SU-DHL-6 (cell line): ENCODE measurements at regions not wholly inside any gene's neighbourhood (a gene's known extent, or its start where the extent isn't known, plus 50 kb on each side); places are given as distances from the start of the nearest gene placed in this dataset.

ENCODE experiments used
- H2AFZ ChIP-seq: fragments of 200-600 bp; sonication (generic); 2 replicates; pipeline ENCODE4 v1.6.1; 2014; ENCODE audit warnings: low read depth, mild to moderate bottlenecking, moderate library complexity, mixed read lengths, antibody characterized with exemption, low read length; ENCODE audit not compliant: severe bottlenecking
- H3F3A ChIP-seq: fragments of 200-600 bp; shearing (Covaris generic); 2 replicates; pipeline ENCODE4 v1.6.0; 2016; ENCODE audit warnings: antibody characterized with exemption, mild to moderate bottlenecking; ENCODE audit not compliant: insufficient read depth
- H3K27ac ChIP-seq: fragments of 200-600 bp; sonication (generic); 2 replicates; pipeline ENCODE4 v1.5.1; 2016; ENCODE audit warnings: low read depth, mild to moderate bottlenecking, low read length, moderate library complexity, mixed read lengths
- H3K27me3 ChIP-seq: fragments of 200-600 bp; sonication (generic), shearing (Covaris generic); 2 replicates; pipeline ENCODE4 v1.6.0; 2014; ENCODE audit warnings: mild to moderate bottlenecking, low read length
- H3K36me3 ChIP-seq: fragments of 200-600 bp; sonication (generic); 2 replicates; pipeline ENCODE4 v1.6.1; 2014; ENCODE audit warnings: mild to moderate bottlenecking, low read length, mixed read lengths
- H3K4me2 ChIP-seq: fragments of 300-600, 200-600 bp; shearing (Covaris generic), sonication (generic); 2 replicates; pipeline ENCODE4 v1.6.0; 2014; ENCODE audit warnings: low read length, low read depth, mild to moderate bottlenecking; ENCODE audit not compliant: poor library complexity, severe bottlenecking
- H3K4me3 ChIP-seq: fragments of 200-600 bp; sonication (generic); 2 replicates; pipeline ENCODE4 v1.5.1; 2014; ENCODE audit warnings: antibody characterized with exemption, low read length, mild to moderate bottlenecking, mixed read lengths; ENCODE audit not compliant: insufficient read depth, poor library complexity, severe bottlenecking
- H3K79me2 ChIP-seq: fragments of 200-600 bp; sonication (generic); 2 replicates; pipeline ENCODE4 v1.6.1; 2014; ENCODE audit warnings: mild to moderate bottlenecking, low read length, moderate library complexity; ENCODE audit not compliant: insufficient read depth
- H3K9ac ChIP-seq: fragments of 200-600 bp; sonication (generic); 2 replicates; pipeline ENCODE4 v1.7.0; 2014; ENCODE audit warnings: mild to moderate bottlenecking, low read length
- H3K9me2 ChIP-seq: fragments of 200-600 bp; sonication (generic); replicated peaks from 2 replicates; pipeline ENCODE4 v1.6.1; 2014; ENCODE audit warnings: low read length; ENCODE audit not compliant: insufficient read depth
- H3K9me3 ChIP-seq: fragments of 200-600 bp; sonication (generic); 2 replicates; pipeline ENCODE4 v1.6.1; 2014; ENCODE audit warnings: low read length, mixed read lengths; ENCODE audit not compliant: insufficient read depth
- H4K20me1 ChIP-seq: fragments of 200-600 bp; sonication (generic); 2 replicates; pipeline ENCODE4 v1.6.1; 2014; ENCODE audit warnings: low read depth, mild to moderate bottlenecking, antibody characterized with exemption, low read length, moderate library complexity, mixed read lengths
- EZH2phosphoT487 ChIP-seq: fragments of 200-600 bp; sonication (generic), shearing (Covaris generic); conservative IDR thresholded peaks from 2 replicates; pipeline ENCODE4 v1.6.1; 2018; ENCODE audit warnings: mild to moderate bottlenecking, antibody characterized with exemption, low read length, moderate library complexity, mixed read lengths
- TF ChIP-seq, protein P1 (sequence below): fragments of 200-600 bp; sonication (generic); IDR thresholded peaks from one replicate; pipeline ENCODE4 v1.5.1; 2017; ENCODE audit warnings: antibody characterized with exemption, mild to moderate bottlenecking, low read length, moderate library complexity; ENCODE audit not compliant: insufficient read depth, poor library complexity, severe bottlenecking

DNA sequence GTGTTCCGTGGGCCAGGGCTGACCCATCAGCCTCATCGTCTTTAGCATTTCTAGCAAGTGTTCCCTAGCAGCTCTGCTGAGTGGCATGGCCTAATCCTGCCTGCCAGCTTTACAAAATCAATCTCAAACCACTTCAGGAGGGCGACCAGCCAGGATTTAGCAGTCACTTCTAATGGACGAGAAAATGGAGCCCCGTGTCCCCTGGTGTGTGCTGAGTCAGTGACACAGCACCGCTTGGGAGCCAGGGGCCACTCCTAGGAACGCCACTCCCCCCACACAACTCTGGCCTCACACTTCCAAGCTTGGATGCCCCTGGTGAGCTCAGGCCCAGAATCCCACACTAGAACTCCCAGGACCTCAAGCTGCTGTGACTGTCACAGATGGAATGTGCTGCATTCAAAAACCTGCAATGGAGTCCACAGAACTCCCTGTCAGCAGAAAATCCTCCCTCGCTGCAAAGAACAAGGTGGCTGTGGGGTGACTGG lies 311.2 kb upstream of the GATB start:
- no peak overlapping the region for H3K27ac ChIP-seq
- no peaks in the 10 kb centered on the region for H3K36me3 ChIP-seq
- H3F3A ChIP-seq: no peaks in the 10 kb centered on the region
- H3K79me2 ChIP-seq: no peaks in the 10 kb centered on the region
- no peak overlapping the region for H2AFZ ChIP-seq
- no peak overlapping the region for H3K4me3 ChIP-seq
- H4K20me1 ChIP-seq: no peaks in the 10 kb centered on the region
- no peaks in the 10 kb centered on the region for H3K27me3 ChIP-seq
- no peaks in the 10 kb centered on the region for H3K9me2 ChIP-seq
- no peaks in the 10 kb centered on the region for H3K9me3 ChIP-seq
- TF ChIP-seq EZH2phosphoT487: no peak
- TF ChIP-seq, protein P1, sequence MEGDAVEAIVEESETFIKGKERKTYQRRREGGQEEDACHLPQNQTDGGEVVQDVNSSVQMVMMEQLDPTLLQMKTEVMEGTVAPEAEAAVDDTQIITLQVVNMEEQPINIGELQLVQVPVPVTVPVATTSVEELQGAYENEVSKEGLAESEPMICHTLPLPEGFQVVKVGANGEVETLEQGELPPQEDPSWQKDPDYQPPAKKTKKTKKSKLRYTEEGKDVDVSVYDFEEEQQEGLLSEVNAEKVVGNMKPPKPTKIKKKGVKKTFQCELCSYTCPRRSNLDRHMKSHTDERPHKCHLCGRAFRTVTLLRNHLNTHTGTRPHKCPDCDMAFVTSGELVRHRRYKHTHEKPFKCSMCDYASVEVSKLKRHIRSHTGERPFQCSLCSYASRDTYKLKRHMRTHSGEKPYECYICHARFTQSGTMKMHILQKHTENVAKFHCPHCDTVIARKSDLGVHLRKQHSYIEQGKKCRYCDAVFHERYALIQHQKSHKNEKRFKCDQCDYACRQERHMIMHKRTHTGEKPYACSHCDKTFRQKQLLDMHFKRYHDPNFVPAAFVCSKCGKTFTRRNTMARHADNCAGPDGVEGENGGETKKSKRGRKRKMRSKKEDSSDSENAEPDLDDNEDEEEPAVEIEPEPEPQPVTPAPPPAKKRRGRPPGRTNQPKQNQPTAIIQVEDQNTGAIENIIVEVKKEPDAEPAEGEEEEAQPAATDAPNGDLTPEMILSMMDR: no peak
- no peak overlapping the region for H3K4me2 ChIP-seq
- no peak overlapping the region for H3K9ac ChIP-seq

DNA sequence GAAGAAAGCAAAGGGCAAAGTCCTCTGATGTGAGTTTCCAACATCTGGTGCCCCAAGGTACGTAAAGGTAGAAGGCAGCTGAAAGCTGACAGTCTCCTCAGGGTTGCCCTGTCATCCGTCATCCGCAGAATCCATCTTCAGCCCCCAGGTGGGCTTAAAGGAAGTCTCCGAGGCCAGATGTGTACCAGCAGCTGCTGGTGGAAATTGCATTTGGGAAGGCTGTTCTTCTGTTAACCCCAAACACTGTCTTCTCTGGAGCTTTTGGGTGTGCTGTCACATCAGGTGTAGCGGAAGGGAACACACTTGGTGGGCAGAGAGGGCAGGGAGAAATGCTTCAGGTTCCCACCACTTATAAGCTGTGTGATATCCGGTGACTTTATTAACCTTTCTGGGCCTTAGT lies 310.0 kb upstream of the GATB start:
- Histone ChIP-seq H3K9ac (no peak overlapping the region), H3F3A (no peaks in the 10 kb centered on the region), H3K9me2 (no peaks in the 10 kb centered on the region), H3K27me3 (no peaks in the 10 kb centered on the region), H3K9me3 (no peaks in the 10 kb centered on the region), H3K79me2 (no peaks in the 10 kb centered on the region), H3K36me3 (no peaks in the 10 kb centered on the region), H4K20me1 (no peaks in the 10 kb centered on the region), H3K27ac (no peak overlapping the region), H2AFZ (no peak overlapping the region), H3K4me2 (no peak overlapping the region), H3K4me3 (no peak overlapping the region)
- TF ChIP-seq EZH2phosphoT487: no peak
- TF ChIP-seq, protein P1: no peak

DNA sequence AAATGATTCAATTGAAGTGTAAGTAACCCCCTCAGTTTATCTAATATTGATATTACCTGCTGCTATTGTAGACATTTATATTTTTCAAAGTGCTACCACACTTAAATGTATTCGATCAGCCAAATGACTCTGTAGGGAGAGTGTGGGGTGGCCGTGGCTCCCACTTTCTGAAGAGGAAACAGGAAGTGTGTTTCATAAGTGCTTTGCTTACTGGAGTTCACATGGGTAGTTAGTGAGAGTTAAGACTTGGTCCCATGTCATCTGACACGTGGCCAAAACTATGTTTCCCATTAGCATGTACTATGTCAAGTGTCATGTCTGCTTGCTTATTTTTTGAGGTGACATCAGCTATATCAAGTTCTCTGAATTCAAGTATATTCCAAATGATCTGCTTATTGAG lies 308.1 kb upstream of the GATB start:
- Histone ChIP-seq H3K9me2 (no peaks in the 10 kb centered on the region), H3F3A (no peaks in the 10 kb centered on the region), H3K4me3 (no peak overlapping the region), H3K9me3 (no peaks in the 10 kb centered on the region), H3K79me2 (no peaks in the 10 kb centered on the region), H3K9ac (no peak overlapping the region), H3K36me3 (no peaks in the 10 kb centered on the region), H4K20me1 (no peaks in the 10 kb centered on the region), H2AFZ (no peak overlapping the region), H3K27me3 (no peaks in the 10 kb centered on the region), H3K4me2 (no peak overlapping the region), H3K27ac (no peak overlapping the region)
- no peak for TF ChIP-seq EZH2phosphoT487
- TF ChIP-seq, protein P1: no peak

DNA sequence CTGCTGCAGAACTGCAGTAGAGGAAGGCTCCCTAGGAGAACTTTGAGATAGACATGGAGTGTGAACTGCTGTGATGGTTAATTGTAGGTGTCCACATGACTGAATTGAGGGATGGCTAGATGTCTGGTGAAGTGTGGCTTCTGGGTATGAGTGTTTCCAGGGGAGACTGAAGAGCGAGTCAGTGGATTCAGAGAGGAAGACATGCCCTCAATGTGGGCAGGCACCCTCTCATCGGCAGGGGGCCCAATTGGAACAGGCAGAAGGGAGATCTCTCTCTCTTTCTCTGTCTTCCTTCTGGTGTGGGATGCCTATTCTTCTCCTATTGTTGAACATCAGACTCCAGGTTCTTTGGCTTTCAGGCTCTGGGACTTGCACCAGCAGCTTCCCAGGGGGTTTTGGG lies 304.7 kb upstream of the GATB start:
- Histone ChIP-seq H3K9ac (no peak overlapping the region), H3F3A (no peaks in the 10 kb centered on the region), H3K4me2 (no peak overlapping the region), H4K20me1 (no peaks in the 10 kb centered on the region), H3K27ac (no peak overlapping the region), H3K9me3 (no peaks in the 10 kb centered on the region), H3K9me2 (no peaks in the 10 kb centered on the region), H3K79me2 (no peaks in the 10 kb centered on the region), H2AFZ (no peak overlapping the region), H3K4me3 (no peak overlapping the region), H3K36me3 (no peaks in the 10 kb centered on the region), H3K27me3 (no peaks in the 10 kb centered on the region)
- TF ChIP-seq EZH2phosphoT487: no peak
- TF ChIP-seq, protein P1: no peak
